ENCODE measurements at regions not wholly inside any gene's neighbourhood (a gene's known extent, or its start where the extent isn't known, plus 50 kb on each side); places are given as distances from the start of the nearest gene placed in this dataset.

DNA sequence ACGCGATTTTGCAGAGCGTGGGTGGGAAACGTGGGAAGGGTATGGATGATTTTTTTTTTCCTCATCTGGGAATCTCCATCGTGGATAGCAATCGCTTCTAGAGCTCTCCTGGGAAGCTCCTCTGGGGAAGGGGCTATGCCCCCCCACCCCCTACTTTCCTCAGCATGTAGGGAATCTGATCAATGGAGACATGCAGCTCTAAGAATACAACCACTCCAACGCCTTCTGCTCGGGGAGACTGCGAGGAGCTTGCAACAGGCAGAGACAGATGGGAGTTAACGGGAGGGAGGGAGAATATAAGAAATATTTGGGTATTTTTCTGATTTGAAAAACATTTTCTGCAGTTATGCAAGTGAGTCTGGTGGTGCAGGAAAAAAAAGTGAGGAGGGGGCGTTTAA is 104.6 kb upstream of the HSD17B12 start:
- no peak for DNase-seq (ENCODE audit: low spot score)

DNA sequence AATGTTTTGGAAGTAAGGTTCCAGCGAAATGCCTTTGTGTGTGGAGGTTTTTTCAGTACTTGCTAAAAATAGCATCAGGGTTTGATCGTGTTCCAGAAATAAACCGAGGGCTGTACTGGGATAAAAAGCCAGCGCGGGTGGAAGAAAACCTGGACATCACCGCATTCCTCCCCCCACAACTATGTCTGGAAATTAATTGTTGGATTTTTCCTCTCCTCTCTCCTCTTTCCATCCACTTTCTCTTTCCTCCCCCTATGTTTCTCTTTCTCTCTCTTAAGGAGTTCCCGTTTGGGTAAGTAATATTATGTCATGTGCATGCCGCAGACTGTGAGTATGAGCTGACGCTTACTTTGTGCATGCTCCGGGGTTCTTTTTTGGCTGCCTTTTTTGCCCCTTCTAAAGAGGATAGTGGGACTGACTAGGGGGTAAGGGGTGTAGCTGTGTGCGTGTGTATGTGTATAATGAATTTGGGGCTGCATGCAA is 104.2 kb upstream of the HSD17B12 start:
- DNase-seq (ENCODE audit: low spot score): no peak

DNA sequence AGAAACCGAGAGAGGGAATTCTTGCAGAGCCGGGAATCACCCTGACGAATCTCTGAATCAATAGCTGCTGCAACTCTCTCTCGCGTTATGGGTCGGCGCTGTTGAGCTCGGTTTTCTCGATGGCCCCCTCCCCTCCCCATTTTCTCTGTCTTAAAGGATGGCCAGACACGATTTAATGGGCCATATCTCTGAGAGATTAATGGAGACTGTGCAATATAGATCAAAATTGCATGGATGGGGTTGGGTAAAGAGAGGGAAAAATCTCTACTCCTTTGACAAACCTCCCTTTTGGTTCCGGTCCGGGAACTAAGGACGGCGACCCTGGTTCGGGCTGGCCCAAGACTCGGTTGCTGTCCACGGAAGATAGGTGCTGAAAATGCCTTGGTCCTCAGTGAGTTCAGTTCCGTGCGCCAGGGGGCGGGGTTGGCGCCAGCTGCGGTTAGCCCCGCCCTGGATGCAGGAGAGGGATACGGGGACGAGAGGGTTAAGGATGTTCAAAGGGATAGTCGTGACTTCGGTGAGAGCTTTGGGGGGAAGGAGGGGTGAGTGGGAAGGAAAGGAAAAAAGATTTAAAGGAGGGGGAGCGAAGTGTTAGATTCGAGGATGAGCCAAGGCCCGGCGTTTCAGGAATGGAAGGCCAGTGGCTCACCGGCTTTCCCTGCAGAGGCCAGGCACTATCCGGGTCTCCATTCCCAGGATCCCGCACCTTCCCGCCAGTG is 103.6 kb upstream of the HSD17B12 start:
- peak; percentile 69 for DNase-seq (ENCODE audit: low spot score)

GRCh38 chr11:43577566-43578264 is 102.8 kb upstream of the HSD17B12 start:
- DNase-seq (ENCODE audit: low spot score): no peak

DNA sequence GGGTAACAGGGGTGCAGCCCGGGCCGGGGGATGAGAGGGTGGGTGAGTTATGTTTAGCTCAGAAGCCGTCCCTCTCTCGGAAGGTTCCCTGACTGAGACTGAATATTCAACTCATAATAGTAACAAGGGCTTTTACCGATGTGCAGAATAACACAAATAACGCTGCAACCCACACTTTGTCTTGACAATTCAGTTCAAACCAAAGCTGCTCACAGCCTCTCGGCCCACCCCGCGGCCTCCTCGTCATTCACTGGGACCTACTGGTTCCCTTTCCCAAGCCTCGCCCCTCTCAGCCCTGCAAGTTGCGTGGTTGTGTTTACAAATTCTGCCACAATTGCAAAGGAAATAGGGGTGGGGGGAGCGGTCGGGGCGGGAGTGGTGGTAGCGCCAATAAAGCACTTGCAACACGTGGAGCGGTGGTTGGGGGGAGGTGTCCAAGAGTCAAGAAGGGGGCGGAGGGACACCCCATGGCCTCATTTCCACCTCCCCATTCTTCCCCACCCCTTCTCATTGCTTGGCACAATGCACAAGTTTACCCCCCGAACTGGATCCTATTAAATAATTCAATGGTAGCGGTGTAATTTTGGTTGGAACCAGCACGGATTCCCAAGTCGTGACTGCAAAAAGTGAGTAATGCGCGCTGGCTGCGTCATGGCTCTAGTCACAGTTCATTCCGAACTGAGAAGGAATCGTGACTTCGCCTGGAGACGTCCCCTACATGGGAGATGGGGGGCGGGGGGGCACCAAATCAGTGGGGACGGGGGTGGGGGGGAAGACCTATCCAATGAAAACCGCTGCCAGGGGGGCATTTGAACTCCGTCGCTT is 102.0 kb upstream of the HSD17B12 start:
- DNase-seq (ENCODE audit: low spot score): no peak

GRCh38 chr11:43579171-43579918 is 101.2 kb upstream of the HSD17B12 start:
- DNase-seq (ENCODE audit: low spot score): peak; percentile 56

DNA sequence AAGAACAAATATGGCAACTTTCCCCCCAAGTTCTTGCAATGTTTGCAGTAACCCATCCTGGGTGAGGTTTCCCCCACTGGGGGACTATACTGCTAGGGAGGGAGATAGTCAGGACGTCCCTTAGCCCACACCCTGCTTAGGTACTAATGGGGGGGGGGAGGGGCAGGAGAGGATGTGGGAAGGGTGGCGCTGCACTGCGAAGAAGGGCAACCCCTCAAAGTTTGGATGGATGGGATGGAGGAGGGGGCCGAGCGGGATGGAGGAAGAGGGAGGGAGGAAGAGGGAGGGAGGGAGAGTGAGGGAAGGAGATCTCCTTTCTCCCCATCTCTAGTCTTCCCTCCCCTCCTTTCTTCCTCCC is 100.6 kb upstream of the HSD17B12 start:
- no peak for DNase-seq (ENCODE audit: low spot score)

GRCh38 chr11:43580735-43581369 is 99.7 kb upstream of the HSD17B12 start:
- peak; percentile 75 for DNase-seq (ENCODE audit: low spot score)

DNA sequence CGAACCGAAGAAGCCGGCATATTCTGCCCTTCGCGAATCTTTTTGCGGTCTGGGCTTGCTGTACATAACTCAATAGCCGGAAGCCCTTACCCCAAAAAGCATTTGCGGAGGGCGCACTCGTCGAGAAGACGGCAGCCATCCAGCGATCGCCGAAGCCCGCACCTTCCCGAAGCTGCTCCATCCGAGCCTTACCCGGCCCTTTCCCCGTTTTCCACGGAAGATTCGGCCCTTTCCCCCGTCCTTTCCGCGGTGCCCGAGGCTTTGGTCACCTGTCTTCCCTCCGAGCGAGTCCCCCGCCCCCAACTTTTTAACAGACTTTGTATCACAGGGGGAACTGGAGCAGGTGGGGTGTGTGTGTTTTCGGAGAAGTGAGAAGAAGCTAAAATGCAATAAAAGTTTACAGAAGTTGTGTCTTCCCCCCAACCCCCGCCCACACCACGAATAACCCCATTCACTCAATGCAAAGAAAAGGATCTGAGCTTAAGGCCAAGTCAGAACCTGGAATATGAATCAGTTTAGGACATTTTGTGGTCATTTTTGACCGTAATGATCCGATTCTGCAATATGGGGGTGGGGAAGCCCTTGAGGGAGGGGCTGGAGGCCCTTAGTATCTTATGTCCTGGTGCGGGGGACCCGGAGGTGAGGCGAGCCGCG is 99.0 kb upstream of the HSD17B12 start:
- DNase-seq (ENCODE audit: low spot score): no peak

DNA sequence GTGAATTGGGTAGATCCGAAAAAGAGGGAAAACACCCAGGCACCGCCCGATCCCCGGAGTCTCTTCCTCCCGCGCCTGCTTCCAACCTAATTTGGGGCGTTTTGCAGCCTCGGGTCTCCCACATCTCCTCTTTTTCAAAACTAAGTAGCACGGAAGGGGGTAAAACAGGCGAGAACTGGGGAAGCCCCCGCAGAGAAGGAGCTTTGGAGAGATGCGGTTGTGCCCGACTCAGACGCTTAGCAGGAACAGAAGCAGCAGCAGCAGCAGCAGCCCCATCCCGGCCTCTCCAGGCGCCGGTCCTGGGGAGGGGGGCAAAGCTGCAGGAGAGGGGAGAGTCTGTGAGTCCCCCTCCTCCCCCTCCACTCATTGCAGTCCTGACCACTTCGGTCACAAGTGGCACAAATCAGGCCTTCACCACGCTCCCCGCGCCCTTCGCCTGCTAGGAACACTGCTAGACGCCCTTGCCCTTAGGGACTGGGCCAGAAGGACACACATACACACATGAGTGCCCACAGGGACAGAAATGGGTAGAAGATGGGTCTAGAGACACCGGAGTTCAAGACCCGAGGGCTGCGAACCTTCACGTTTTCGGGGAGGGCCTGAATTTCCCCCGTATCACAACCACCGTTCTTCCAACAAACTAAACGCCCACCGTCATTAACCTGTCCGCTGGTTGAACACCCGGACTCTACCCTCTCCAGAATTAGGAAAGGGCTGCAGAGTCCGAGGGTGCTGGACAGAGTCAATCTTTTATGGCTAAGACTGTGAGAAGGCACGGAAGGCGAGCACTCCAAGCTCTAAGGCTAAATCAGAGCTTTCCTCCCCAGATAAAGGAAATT is 98.3 kb upstream of the HSD17B12 start:
- no peak for DNase-seq (ENCODE audit: low spot score)

GRCh38 chr11:43582863-43583462 is 97.6 kb upstream of the HSD17B12 start:
- no peak for DNase-seq (ENCODE audit: low spot score)

DNA sequence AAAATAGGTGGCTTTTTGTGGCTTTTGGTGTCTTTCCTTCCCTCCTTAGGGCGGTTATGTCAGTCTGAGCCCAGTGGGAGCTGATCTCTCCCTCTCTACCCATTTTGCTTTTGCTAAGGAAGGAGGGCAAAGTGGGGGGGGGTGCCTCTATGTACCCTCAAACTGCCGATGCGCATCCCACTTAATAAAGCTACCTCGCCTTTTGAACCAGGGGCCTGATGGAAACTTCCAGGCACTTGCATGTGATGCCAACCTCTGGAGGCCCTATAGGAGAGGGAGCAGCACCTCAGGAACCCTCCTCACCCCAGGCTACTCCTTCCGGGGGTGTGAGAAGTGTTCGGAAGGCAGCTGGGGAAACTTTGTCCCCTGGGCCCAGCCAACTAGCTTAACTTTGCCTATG is 97.0 kb upstream of the HSD17B12 start:
- no peak for DNase-seq (ENCODE audit: low spot score)

DNA sequence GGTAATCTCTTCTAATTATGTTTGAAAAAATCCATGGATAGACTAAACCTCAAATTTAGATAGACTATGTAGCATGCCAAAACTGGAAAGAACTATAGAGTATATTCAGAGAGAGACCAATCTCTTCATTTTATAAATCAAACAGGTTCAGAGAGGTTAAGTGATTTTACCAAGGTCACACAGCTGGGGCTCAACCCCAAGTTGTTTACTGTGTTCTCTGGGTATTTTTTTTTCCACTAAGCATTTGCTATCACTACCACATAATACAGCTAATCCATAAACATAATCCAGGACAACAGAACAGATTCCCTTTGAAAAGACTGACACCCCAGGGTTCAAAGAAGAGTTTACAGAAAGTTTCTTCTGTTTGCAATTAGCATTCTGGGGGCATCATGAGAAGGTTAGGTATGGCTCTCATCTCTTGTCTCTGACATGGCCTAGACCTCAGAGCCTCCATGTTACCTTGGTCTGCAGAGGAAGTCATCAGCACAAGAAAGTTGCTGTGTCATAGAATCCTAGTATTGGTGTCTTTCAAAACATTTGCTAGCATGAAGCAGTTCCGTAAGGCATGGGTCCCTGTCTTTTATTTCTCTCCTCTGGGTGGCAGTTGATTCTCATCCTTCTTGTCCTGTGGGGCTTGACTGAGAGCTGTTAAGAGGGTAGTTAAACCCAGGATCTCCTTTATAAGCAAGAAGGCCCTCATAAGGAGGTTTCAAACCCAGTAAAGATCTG is 94.5 kb upstream of the HSD17B12 start:
- DNase-seq (ENCODE audit: low spot score): no peak

- no peak for DNase-seq (ENCODE audit: low spot score)
Measured at GRCh38 chr11:43589601-43590250, 90.8 kb upstream of the HSD17B12 start.

GRCh38 chr11:43601511-43601910 is 79.0 kb upstream of the HSD17B12 start:
- no peak for DNase-seq (ENCODE audit: low spot score)

GRCh38 chr11:43602670-43603069 is 77.9 kb upstream of the HSD17B12 start:
- DNase-seq (ENCODE audit: low spot score): no peak

- no peak for DNase-seq (ENCODE audit: low spot score)
Measured at GRCh38 chr11:43614214-43614613, 66.3 kb upstream of the HSD17B12 start.

GRCh38 chr11:43619863-43620505 is 60.6 kb upstream of the HSD17B12 start:
- no peak for DNase-seq (ENCODE audit: low spot score)

Data from germinal center (tissue), 1 donor.